CD4-positive, alpha-beta T cell (primary cell): ENCODE measurements at regions not wholly inside any gene's neighbourhood (a gene's known extent, or its start where the extent isn't known, plus 50 kb on each side); places are given as distances from the start of the nearest gene placed in this dataset.

Source experiments
- ATAC-seq: fragments of 200-7000 bp; cut with Tn5 transposase; one replicate; pipeline ENCODE4 v1.10.0; 2022; ENCODE audit warnings: mild to moderate bottlenecking; ENCODE audit not compliant: poor library complexity
- CTCF ChIA-PET: fragments of 350-600 bp; sonication (Branson Sonifier 250); formaldehyde crosslinking; loops from one replicate; lab custom pipeline; 2021; ENCODE audit warnings: antibody characterized with exemption, inconsistent platforms; lab: Charles Lee
- POLR2A ChIA-PET: fragments of 350-600 bp; sonication (Branson Sonifier 250); formaldehyde crosslinking; loops from one replicate; lab custom pipeline; 2021; ENCODE audit warnings: antibody characterized with exemption, inconsistent platforms; lab: Charles Lee
- DNase-seq, 14 experiments: peaks; one replicate each; pipeline ENCODE4 v3.0.0-alpha.2; 2013 to 2020; ENCODE audit warnings: mixed read lengths in 2 of 14
- H3K27ac ChIP-seq, 2 donors: one replicate each; pipeline versions ENCODE4 v1.5.1 to v1.7.0; 2013; ENCODE audit warnings: low read length in 2 of 2, low read depth in 1 of 2, mild to moderate bottlenecking in 1 of 2
- H3K27me3 ChIP-seq, 2 experiments: 1 replicate in 1 of 2; 2 replicates in 1 of 2; pipeline versions ENCODE4 v1.6.1 to v1.7.0; 2013; ENCODE audit warnings: low read length in 2 of 2, control low read depth in 1 of 2, mild to moderate bottlenecking in 1 of 2, moderate library complexity in 1 of 2; ENCODE audit not compliant: insufficient read depth in 2 of 2, control insufficient read depth in 1 of 2
- H3K36me3 ChIP-seq: one replicate; pipeline ENCODE4 v1.6.1; 2013; ENCODE audit warnings: low read length, control low read depth; ENCODE audit not compliant: insufficient read depth
- H3K4me1 ChIP-seq: one replicate; pipeline ENCODE4 v1.6.1; 2013; ENCODE audit warnings: low read length, control low read depth; ENCODE audit not compliant: insufficient read depth
- H3K4me3 ChIP-seq: one replicate; pipeline ENCODE4 v1.5.1; 2013; ENCODE audit warnings: mild to moderate bottlenecking, low read length, moderate library complexity
- H3K9me3 ChIP-seq, 2 experiments: 1 replicate in 1 of 2; 2 replicates in 1 of 2; pipeline versions ENCODE4 v1.6.1 to v1.7.0; 2013; ENCODE audit warnings: low read length in 2 of 2, mild to moderate bottlenecking in 2 of 2, control low read depth in 1 of 2, moderate library complexity in 1 of 2; ENCODE audit not compliant: control insufficient read depth in 1 of 2, insufficient read depth in 1 of 2
- H3K27ac Mint-ChIP-seq: one replicate; pipeline ENCODE4 v1.8.0; 2020; ENCODE audit warnings: mixed read lengths
- H3K27me3 Mint-ChIP-seq: one replicate; pipeline ENCODE4 v1.8.0; 2021; ENCODE audit warnings: mixed read lengths
- H3K36me3 Mint-ChIP-seq: one replicate; pipeline ENCODE4 v1.8.0; 2021; ENCODE audit warnings: low read depth, mixed read lengths
- H3K4me1 Mint-ChIP-seq: one replicate; pipeline ENCODE4 v1.8.0; 2021; ENCODE audit warnings: low read depth, mixed read lengths
- H3K4me3 Mint-ChIP-seq: one replicate; pipeline ENCODE4 v1.8.0; 2020; ENCODE audit warnings: mild to moderate bottlenecking, mixed read lengths
- H3K9me3 Mint-ChIP-seq: one replicate; pipeline ENCODE4 v1.8.0; 2020; ENCODE audit warnings: mixed read lengths
- intact Hi-C, 2 experiments: fragments of 100-400 bp; cut with DNase I in 1 of 2; cut with micrococcal nuclease in 1 of 2; formaldehyde crosslinking; loops; one replicate each; pipeline versions ENCODE4 v1.15.1 to v1.9.0; 2023 to 2025; cut with DNase I, micrococcal nuclease
- TF ChIP-seq, protein P1 (sequence below): fragments of 200-600 bp; IDR thresholded peaks from one replicate; pipeline ENCODE4 v1.8.0; 2022; ENCODE audit warnings: antibody characterized with exemption, mild to moderate bottlenecking

DNA sequence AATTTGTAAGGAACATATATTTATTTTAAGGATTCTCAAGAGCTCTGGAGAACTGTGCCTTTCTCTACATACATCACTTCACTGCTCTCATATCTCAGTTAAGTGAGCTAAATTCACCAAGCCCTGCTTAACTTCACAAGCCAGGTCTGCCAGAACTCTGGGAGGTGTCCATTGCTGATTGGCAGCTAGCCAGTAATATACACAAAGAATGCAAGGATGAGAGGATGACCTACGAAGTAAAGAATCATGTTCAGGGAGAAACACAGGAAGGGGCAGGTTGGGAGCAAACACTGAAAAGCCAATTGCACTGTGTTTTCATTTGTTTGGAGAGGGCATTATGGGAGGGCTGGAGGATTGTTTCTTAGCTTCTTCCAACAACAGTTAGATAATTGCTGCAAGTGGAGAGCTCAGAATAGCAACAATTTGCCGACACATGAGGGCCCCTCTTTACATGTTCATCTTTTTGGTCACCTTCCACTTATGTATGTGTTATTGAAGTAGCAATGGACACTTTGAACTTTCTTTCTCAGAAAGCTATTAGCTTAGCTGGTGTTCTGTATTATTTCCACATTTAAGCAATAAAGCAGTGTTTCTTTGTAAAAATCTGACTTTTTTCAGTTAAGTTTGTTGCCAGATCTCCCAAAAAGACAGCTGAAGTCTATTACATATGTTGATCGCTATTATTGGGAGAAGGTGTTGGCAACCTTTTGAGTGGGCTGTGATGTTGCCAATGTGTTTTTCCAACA, 254.8 kb downstream of the LTN1 start:
- Mint-ChIP-seq H3K4me3 (no peak overlapping the region), H3K9me3 (no peaks in the 10 kb centered on the region)

DNA sequence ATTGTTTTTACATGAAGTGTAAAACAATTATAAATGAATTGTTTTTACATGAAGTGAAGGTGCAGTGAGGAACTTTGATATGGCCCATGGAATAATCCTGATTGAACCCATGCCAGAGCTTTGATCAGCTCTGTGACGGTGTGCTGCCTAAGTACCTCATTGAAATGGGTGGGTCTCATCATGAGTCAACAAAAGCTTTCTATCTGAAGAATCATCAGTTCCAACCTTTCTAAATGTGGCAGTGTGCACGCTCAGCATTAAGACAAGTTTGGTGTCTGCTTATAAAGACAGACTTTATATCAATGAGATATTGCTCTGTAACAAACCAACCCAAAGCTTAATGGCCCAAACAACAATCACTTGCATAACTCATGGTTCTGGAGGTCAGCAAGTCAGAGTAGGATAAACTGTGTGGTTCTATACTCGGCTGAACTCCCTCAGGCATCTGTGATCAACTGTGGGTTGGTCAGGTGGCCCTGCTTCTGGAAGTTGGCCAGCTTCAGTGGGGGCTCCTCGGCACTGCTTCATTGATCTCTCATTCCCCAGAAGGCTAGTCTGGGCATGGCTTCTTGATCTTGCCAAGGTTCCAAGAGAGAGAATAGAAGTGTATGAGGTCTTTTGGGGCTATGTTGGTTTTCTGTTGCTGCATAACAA, 258.0 kb downstream of the LTN1 start:
- Histone ChIP-seq H3K4me1 (no peaks in the 10 kb centered on the region), H3K4me3 (no peak overlapping the region), H3K27ac (no peak overlapping the region), H3K9me3 (no peaks in the 10 kb centered on the region), H3K36me3 (peaks cover 2% of the 10 kb centered on the region), H3K27me3 (no peaks in the 10 kb centered on the region)
- DNase-seq (no peak), ATAC-seq (no peak)
- Mint-ChIP-seq H3K9me3 (no peaks in the 10 kb centered on the region), H3K27me3 (no peaks in the 10 kb centered on the region), H3K27ac (no peak overlapping the region), H3K4me3 (no peak overlapping the region), H3K4me1 (no peaks in the 10 kb centered on the region), H3K36me3 (peaks cover 6% of the 10 kb centered on the region)
- TF ChIP-seq, protein P1, sequence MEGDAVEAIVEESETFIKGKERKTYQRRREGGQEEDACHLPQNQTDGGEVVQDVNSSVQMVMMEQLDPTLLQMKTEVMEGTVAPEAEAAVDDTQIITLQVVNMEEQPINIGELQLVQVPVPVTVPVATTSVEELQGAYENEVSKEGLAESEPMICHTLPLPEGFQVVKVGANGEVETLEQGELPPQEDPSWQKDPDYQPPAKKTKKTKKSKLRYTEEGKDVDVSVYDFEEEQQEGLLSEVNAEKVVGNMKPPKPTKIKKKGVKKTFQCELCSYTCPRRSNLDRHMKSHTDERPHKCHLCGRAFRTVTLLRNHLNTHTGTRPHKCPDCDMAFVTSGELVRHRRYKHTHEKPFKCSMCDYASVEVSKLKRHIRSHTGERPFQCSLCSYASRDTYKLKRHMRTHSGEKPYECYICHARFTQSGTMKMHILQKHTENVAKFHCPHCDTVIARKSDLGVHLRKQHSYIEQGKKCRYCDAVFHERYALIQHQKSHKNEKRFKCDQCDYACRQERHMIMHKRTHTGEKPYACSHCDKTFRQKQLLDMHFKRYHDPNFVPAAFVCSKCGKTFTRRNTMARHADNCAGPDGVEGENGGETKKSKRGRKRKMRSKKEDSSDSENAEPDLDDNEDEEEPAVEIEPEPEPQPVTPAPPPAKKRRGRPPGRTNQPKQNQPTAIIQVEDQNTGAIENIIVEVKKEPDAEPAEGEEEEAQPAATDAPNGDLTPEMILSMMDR: no peak
- ChIA-PET CTCF (interaction anchor here (1.0 to 3.9 kb wide), 2 partner anchors 11 kb away, joined by 4 to 18 read pairs; no protein-coding TSS in a partner anchor), POLR2A (no interaction called here)
- intact Hi-C loops: no loop called here

More for the DNA sequence above, 254.8 kb downstream of the LTN1 start:
- no peaks in the 10 kb centered on the region for H3K36me3 ChIP-seq
- ATAC-seq: no peak
- no peak overlapping the region for H3K27ac ChIP-seq
- H3K4me1 Mint-ChIP-seq: no peaks in the 10 kb centered on the region
- ChIA-PET POLR2A (no interaction called here), CTCF (interaction anchor here (3.9 kb wide), 1 partner anchor 8 kb away, joined by 18 read pairs; no protein-coding TSS in a partner anchor)
- intact Hi-C loops: no loop called here
- H3K36me3 Mint-ChIP-seq: peaks cover 6% of the 10 kb centered on the region
- no peaks in the 10 kb centered on the region for H3K27me3 Mint-ChIP-seq
- no peak overlapping the region for H3K27ac Mint-ChIP-seq
- no peaks in the 10 kb centered on the region for H3K27me3 ChIP-seq
- TF ChIP-seq, protein P1: no peak
- H3K9me3 ChIP-seq: no peaks in the 10 kb centered on the region
- no peaks in the 10 kb centered on the region for H3K4me1 ChIP-seq
- no peak for DNase-seq
- no peak overlapping the region for H3K4me3 ChIP-seq

DNA sequence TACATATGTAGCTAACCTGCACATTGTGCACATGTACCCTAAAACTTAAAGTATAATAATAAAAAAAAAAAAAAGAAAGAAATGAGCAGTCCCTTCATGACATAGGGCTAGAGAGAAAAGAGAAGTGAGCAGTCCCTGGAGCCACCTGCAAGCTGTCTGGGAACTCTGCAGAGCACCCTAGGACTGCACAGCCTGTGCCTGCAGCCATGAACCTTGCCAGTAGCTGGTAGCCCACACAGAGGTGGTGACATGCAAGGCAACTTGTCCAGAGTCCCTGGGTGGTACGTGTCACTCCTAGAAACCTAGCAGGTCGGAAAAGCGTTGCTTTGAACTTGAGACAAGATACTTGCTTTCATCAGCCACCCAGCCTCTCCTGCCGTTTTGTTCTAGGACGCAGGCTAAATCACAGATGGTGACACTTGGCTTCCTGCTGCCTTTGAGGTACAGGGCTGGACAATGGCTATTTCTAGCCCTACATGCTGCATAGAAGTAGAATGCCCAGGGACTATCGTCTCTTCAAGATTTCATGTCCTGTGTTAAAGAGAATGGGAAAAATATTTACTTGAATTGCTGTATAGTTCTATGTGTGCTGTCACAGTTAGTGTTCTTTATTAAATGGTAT, 260.9 kb downstream of the LTN1 start:
- intact Hi-C loops: no loop called here
- H3K4me1 Mint-ChIP-seq: no peaks in the 10 kb centered on the region
- no peak overlapping the region for H3K4me3 Mint-ChIP-seq
- no peak overlapping the region for H3K27ac ChIP-seq
- ATAC-seq (no peak), DNase-seq (no peak)
- peaks cover 4% of the 10 kb centered on the region for H3K36me3 ChIP-seq
- peaks cover 6% of the 10 kb centered on the region for H3K36me3 Mint-ChIP-seq
- H3K27me3 Mint-ChIP-seq: no peaks in the 10 kb centered on the region
- TF ChIP-seq, protein P1: no peak
- H3K9me3 Mint-ChIP-seq: no peaks in the 10 kb centered on the region
- ChIA-PET CTCF (interaction anchor here (1.0 kb wide), 1 partner anchor 13 kb away, joined by 3 read pairs; no protein-coding TSS in a partner anchor), POLR2A (no interaction called here)
- no peak overlapping the region for H3K4me3 ChIP-seq
- H3K27ac Mint-ChIP-seq: no peak overlapping the region
- no peaks in the 10 kb centered on the region for H3K4me1 ChIP-seq
- no peaks in the 10 kb centered on the region for H3K9me3 ChIP-seq
- no peaks in the 10 kb centered on the region for H3K27me3 ChIP-seq
